Peyer's patch (tissue), 4 donors: ENCODE measurements at regions not wholly inside any gene's neighbourhood (a gene's known extent, or its start where the extent isn't known, plus 50 kb on each side); places are given as distances from the start of the nearest gene placed in this dataset.

Source experiments
- POLR2A ChIP-seq, 2 donors: fragments of 450-650 bp; IDR thresholded peaks; one replicate each; pipeline ENCODE4 v1.5.1; 2017; ENCODE audit warnings: antibody characterized with exemption in 2 of 2, mild to moderate bottlenecking in 2 of 2, moderate library complexity in 2 of 2
- TF ChIP-seq, protein P1 (sequence below), 6 experiments: fragments of 450-650 bp in 4 of 6; fragments of 200-600 bp in 2 of 6; sonication (generic) in 1 of 6; IDR thresholded peaks; one replicate each; pipeline ENCODE4 v1.5.1; 2017 to 2019; ENCODE audit warnings: antibody characterized with exemption in 6 of 6, mild to moderate bottlenecking in 3 of 6, moderate library complexity in 1 of 6

GRCh38 chr9:115832031-115832430 is 321.6 kb upstream of the PAPPA start:
- TF ChIP-seq, protein P1, sequence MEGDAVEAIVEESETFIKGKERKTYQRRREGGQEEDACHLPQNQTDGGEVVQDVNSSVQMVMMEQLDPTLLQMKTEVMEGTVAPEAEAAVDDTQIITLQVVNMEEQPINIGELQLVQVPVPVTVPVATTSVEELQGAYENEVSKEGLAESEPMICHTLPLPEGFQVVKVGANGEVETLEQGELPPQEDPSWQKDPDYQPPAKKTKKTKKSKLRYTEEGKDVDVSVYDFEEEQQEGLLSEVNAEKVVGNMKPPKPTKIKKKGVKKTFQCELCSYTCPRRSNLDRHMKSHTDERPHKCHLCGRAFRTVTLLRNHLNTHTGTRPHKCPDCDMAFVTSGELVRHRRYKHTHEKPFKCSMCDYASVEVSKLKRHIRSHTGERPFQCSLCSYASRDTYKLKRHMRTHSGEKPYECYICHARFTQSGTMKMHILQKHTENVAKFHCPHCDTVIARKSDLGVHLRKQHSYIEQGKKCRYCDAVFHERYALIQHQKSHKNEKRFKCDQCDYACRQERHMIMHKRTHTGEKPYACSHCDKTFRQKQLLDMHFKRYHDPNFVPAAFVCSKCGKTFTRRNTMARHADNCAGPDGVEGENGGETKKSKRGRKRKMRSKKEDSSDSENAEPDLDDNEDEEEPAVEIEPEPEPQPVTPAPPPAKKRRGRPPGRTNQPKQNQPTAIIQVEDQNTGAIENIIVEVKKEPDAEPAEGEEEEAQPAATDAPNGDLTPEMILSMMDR (IDR thresholded peaks at IDR 0.05) = no peak
- no peak for TF ChIP-seq POLR2A (IDR thresholded peaks at IDR 0.05)
